Endothelial cell of umbilical vein (primary cell): ENCODE measurements at regions not wholly inside any gene's neighbourhood (a gene's known extent, or its start where the extent isn't known, plus 50 kb on each side); places are given as distances from the start of the nearest gene placed in this dataset.

ENCODE experiments used
- EZH2 ChIP-seq: IDR thresholded peaks from 2 replicates; pipeline ENCODE4 v1.6.1; 2012; ENCODE audit warnings: borderline replicate concordance, low read depth, mild to moderate bottlenecking, moderate library complexity, low read length, inconsistent platforms; ENCODE audit not compliant: severe bottlenecking
- FOS ChIP-seq: IDR thresholded peaks from 2 replicates; pipeline ENCODE4 v1.6.1; 2011; ENCODE audit warnings: mild to moderate bottlenecking, low read length, moderate library complexity, borderline replicate concordance; ENCODE audit not compliant: insufficient read depth
- JUN ChIP-seq: IDR thresholded peaks from 2 replicates; pipeline ENCODE4 v1.6.1; 2011; ENCODE audit warnings: borderline replicate concordance, low read depth; ENCODE audit not compliant: insufficient read length, insufficient read depth
- POLR2A ChIP-seq: IDR thresholded peaks from 2 replicates; pipeline ENCODE4 v1.6.1; 2012; ENCODE audit warnings: low read depth, mild to moderate bottlenecking, control low read depth, low read length
- POLR2AphosphoS5 ChIP-seq: IDR thresholded peaks from 2 replicates; pipeline ENCODE4 v1.6.1; 2012; ENCODE audit warnings: low read depth, mild to moderate bottlenecking, control low read depth, low read length, moderate library complexity; ENCODE audit not compliant: insufficient read depth
- TF ChIP-seq, protein P1 (sequence below), 2 donors: IDR thresholded peaks; 1 replicate in 1 of 2; 2 replicates in 1 of 2; pipeline ENCODE4 v1.5.1; 2011; ENCODE audit warnings: low read length in 2 of 2, mild to moderate bottlenecking in 2 of 2, moderate library complexity in 2 of 2, control low read depth in 1 of 2, inconsistent platforms in 1 of 2, low read depth in 1 of 2; ENCODE audit not compliant: insufficient read depth in 1 of 2; ENCODE audit errors: extremely low read depth in 1 of 2
- TF ChIP-seq, protein P2 (sequence below): IDR thresholded peaks from 2 replicates; pipeline ENCODE4 v1.6.1; 2011; ENCODE audit not compliant: insufficient read depth, insufficient read length

- TF ChIP-seq JUN = no peak
- TF ChIP-seq, protein P1, sequence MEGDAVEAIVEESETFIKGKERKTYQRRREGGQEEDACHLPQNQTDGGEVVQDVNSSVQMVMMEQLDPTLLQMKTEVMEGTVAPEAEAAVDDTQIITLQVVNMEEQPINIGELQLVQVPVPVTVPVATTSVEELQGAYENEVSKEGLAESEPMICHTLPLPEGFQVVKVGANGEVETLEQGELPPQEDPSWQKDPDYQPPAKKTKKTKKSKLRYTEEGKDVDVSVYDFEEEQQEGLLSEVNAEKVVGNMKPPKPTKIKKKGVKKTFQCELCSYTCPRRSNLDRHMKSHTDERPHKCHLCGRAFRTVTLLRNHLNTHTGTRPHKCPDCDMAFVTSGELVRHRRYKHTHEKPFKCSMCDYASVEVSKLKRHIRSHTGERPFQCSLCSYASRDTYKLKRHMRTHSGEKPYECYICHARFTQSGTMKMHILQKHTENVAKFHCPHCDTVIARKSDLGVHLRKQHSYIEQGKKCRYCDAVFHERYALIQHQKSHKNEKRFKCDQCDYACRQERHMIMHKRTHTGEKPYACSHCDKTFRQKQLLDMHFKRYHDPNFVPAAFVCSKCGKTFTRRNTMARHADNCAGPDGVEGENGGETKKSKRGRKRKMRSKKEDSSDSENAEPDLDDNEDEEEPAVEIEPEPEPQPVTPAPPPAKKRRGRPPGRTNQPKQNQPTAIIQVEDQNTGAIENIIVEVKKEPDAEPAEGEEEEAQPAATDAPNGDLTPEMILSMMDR (IDR thresholded peaks at IDR 0.05; ENCODE audit: extremely low read depth in 1 of 2, insufficient read depth in 1 of 2, low read depth in 1 of 2, low read length in 2 of 2) = no peak
- TF ChIP-seq POLR2AphosphoS5 = no peak
- no peak for TF ChIP-seq POLR2A
- TF ChIP-seq EZH2 = no peak
- TF ChIP-seq, protein P2, sequence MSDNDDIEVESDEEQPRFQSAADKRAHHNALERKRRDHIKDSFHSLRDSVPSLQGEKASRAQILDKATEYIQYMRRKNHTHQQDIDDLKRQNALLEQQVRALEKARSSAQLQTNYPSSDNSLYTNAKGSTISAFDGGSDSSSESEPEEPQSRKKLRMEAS = no peak
- no peak for TF ChIP-seq FOS
These were observed 328.9 kb upstream of the IRX2 start for GRCh38 chr5:3080366-3080765.
